ENCODE measurements at regions not wholly inside any gene's neighbourhood (a gene's known extent, or its start where the extent isn't known, plus 50 kb on each side); places are given as distances from the start of the nearest gene placed in this dataset.

DNA sequence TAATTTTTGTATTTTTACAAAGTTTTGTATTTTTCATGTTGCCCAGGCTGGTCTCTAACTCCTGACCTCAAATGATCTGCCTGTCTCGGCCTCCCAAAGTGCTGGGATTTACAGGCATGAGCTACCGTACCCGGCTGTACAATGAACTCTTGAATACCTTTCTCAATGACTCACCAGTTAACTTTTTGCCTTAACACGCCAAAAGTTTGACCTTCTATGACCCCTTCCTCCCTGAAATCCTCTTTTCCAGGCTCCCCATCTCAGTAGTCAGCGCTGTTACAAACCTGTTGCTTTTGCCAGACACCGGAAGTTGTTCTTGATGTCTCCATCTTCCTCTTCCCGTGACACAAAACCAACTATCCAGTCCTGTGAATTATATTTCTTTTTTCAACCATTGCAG lies 158.1 kb upstream of the ASIC2 start:
- ATAC-seq (no peak), DNase-seq (no peak)
- WGBS, result 60% methylated on average over 7 of the region's 7 CpGs
- H3K27me3 ChIP-seq (ENCODE audit: control insufficient read depth, insufficient read depth), result no peaks in the 10 kb centered on the region
- H3K4me3 ChIP-seq (ENCODE audit: low read length), result no peak overlapping the region
- intact Hi-C loops (cut with DNase I), result no loop called here
- H3K27ac ChIP-seq (ENCODE audit: low read length), result no peak overlapping the region
- H3K4me1 ChIP-seq (ENCODE audit: control insufficient read depth, insufficient read depth, low read length), result no peaks in the 10 kb centered on the region
- no peaks in the 10 kb centered on the region for H3K9me3 ChIP-seq (ENCODE audit: control insufficient read depth, low read length)

DNA sequence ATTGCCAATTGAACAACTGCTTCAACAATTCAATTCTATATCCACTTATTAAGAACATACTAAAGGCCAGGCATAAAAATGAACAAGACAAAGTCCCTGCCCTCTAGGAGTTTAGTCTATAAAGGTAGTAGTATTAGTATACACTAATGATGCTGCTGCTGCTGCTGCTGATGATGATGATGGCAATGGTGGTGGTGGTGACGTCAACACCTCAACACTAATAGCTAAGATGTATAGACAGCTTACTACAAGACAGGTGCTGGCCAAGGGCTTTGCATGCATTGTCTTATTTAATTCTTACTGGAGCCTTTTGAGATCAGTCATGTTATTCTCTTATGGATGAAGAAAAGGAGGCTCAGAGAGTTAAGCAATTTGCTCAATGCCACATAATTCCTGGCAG lies 164.4 kb upstream of the ASIC2 start:
- Histone ChIP-seq H3K4me3 (ENCODE audit: low read length) (no peak overlapping the region), H3K4me1 (ENCODE audit: control insufficient read depth, insufficient read depth, low read length) (no peaks in the 10 kb centered on the region), H3K27ac (ENCODE audit: low read length) (no peak overlapping the region), H3K27me3 (ENCODE audit: control insufficient read depth, insufficient read depth) (peaks cover 4% of the 10 kb centered on the region), H3K9me3 (ENCODE audit: control insufficient read depth, low read length) (no peaks in the 10 kb centered on the region)
- ATAC-seq, result no peak
- no peak for DNase-seq
- intact Hi-C loops (cut with DNase I), result no loop called here
- 82% methylated on average over 1 of the region's 1 CpG for WGBS

DNA sequence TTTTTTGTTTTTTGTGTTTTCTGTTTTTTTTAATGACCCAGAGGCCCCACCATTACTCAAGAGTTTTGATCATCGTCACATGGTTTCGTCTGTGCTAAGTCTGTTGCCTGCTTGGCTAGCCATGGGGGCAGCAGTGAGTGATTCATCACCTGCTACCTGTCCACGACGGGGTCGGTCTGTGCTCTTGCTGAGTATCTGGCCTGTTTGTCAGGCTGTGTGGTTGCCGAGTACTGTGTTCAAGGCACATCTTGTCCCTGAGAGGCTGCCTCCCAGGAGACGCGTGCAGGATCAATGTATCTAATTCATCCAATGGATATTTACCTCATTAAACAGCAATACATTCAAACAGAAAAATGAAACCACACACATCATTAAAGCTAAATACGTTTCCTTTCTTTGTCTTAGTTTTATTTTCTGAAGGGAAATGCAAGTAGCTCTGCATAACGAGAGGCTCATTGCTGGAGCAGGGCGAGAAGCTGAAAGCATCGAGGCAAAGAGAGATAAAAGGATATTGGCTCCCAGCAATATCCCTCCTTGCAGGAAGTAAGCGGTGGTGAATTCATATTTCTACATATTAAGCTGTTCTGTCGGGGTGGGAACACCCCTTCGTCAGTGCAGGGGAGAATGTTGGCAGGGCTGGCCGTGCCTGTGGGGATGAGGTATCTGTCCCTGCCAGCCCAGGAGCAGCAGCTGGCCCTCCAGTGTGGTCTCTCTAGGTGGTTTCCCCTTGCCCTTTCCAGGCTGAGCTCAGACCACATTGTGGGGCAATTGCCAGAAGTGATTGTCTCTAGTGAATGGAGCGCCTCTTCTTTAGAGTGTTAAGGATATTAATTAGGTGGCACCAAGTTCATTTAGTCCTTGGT lies 166.2 kb upstream of the ASIC2 start:
- DNase-seq (no peak), ATAC-seq (no peak)
- Histone ChIP-seq H3K9me3 (ENCODE audit: control insufficient read depth, low read length) (no peaks in the 10 kb centered on the region), H3K4me1 (ENCODE audit: control insufficient read depth, insufficient read depth, low read length) (no peaks in the 10 kb centered on the region), H3K4me3 (ENCODE audit: low read length) (no peak overlapping the region), H3K27me3 (ENCODE audit: control insufficient read depth, insufficient read depth) (peaks cover 4% of the 10 kb centered on the region), H3K27ac (ENCODE audit: low read length) (no peak overlapping the region)
- WGBS, result 61% methylated on average over 17 of the region's 17 CpGs
- intact Hi-C loops (cut with DNase I), result no loop called here

DNA sequence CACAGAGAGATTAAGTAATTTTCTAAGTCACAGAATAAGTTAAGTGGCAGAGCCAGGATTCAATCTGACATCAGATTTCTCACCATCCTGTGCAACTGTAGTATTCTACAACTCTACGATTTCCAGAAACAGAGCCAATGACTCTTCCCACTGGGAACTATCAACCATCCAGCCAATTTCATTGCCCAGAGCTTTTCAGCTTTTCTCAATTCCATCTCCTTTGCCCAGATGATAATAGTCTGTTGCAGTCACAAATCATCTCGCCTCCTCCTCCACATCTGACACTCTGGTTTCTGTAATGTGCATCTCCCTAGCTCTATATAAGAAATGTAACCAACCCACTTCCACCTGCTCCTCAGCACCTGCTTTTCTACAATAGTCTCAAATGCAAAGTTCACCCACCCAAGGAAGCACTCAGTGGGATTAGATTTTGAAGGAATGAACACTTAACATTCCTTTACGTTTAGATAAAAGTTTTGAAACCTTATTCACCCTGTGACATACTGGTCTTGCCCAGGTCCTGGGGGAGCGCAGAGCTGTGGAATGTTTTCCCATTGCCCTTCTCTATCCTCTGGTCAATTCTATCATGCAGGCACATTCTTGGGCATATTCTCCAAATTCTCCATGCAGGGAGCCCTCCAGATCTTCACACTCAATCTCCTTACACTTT lies 167.8 kb upstream of the ASIC2 start:
- Histone ChIP-seq H3K27me3 (ENCODE audit: control insufficient read depth, insufficient read depth) (peaks cover 4% of the 10 kb centered on the region), H3K9me3 (ENCODE audit: control insufficient read depth, low read length) (no peaks in the 10 kb centered on the region), H3K4me1 (ENCODE audit: control insufficient read depth, insufficient read depth, low read length) (no peaks in the 10 kb centered on the region), H3K27ac (ENCODE audit: low read length) (no peak overlapping the region), H3K4me3 (ENCODE audit: low read length) (no peak overlapping the region)
- no peak for DNase-seq
- no peak for ATAC-seq
- WGBS, result 48% methylated on average over 4 of the region's 4 CpGs
- intact Hi-C loops (cut with DNase I), result no loop called here

DNA sequence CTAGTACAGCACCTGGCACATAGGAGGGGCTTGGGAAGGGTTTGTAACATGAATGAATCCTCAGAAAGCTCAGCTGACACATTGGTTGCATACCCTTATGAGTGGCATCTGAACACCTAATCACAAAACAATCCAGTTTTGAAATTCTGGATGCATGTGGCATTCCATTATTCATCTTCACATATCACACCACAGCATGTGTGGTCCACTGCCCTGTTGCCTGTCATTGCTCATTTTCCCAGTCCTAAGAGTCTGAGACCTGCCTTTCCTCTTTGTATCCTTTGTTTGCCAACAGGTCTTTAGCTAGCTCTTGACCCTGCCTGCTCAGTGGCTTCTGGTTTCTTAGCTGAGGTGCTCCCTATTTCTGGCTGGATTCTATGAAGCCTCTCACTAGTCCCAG lies 170.8 kb upstream of the ASIC2 start:
- intact Hi-C loops (cut with DNase I), result no loop called here
- Histone ChIP-seq H3K9me3 (ENCODE audit: control insufficient read depth, low read length) (no peaks in the 10 kb centered on the region), H3K4me1 (ENCODE audit: control insufficient read depth, insufficient read depth, low read length) (no peaks in the 10 kb centered on the region)

DNA sequence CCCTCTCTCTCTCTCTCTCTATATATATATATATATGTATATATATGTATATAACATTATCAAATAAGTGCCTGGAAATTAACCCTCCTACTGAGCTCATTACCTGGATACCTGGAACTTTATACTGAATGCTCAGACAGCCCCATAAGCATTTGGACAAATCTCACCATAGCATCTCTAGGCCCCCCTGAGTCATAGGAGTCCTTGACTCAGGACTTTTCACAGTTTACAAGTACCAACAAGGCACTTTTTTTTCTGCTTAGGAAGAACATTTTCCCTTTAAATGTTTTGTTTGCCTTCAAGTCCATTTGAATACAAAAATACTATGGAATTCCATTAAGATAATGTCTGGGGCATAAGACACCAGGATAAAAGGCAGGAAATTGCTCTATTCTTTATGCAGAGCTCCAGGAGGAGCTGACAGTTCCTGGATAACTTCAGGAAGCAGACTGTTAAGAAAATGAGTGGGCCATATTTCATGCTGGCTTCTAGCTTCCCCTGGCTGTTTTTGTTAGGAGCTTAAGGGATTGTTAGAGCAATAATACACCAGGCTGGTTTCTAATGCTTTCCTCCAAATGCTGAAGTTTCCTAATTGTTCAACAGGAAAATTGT lies 171.7 kb upstream of the ASIC2 start:
- DNase-seq, result no peak
- Histone ChIP-seq H3K9me3 (ENCODE audit: control insufficient read depth, low read length) (no peaks in the 10 kb centered on the region), H3K4me3 (ENCODE audit: low read length) (no peak overlapping the region), H3K4me1 (ENCODE audit: control insufficient read depth, insufficient read depth, low read length) (no peaks in the 10 kb centered on the region), H3K27me3 (ENCODE audit: control insufficient read depth, insufficient read depth) (no peaks in the 10 kb centered on the region), H3K27ac (ENCODE audit: low read length) (no peak overlapping the region)
- ATAC-seq, result no peak
- intact Hi-C loops (cut with DNase I), result no loop called here

More for the DNA sequence above, 170.8 kb upstream of the ASIC2 start:
- DNase-seq (no peak), ATAC-seq (no peak)
- H3K27ac ChIP-seq (ENCODE audit: low read length), result no peak overlapping the region
- no peak overlapping the region for H3K4me3 ChIP-seq (ENCODE audit: low read length)
- no peaks in the 10 kb centered on the region for H3K27me3 ChIP-seq (ENCODE audit: control insufficient read depth, insufficient read depth)

DNA sequence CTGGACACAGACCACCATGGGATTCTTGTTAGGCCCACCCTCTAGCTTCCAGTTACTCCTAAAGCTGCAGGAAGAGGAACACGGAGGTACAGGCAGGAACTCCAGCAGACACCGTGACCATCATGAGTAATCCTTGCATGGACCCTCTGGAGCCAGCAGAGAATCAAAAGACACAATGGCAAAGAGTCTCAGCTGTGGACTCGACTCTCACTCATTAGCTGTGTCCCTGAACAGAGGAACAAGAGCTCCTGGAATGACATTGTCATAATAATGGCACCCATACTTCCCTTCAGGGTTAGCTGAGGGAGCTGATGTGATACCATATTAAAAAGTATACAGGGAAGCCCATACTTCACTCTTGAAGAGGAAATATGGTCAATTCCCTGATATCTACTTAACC lies 176.3 kb upstream of the ASIC2 start:
- no peak overlapping the region for H3K27ac ChIP-seq (ENCODE audit: low read length)
- ATAC-seq, result no peak
- intact Hi-C loops (cut with DNase I), result no loop called here

DNA sequence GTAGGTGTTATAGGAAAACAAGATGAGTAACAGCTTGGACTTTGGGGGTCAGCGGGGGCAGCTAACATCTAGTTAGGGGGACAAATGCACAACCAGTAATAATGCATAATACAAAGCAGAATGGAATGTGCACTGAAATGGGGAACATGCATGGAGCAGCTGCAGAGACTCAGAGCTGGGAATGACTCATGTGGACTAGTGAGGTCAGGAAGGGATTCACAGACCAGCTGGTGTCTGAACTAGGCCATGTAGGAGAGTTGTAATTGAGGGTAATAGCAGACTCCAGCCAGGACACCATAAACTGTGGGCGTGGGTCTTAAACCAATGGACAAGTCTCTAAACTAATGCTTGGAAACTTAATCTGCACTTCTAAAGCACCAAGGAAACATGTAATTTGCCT lies 176.8 kb upstream of the ASIC2 start:
- Histone ChIP-seq H3K4me3 (ENCODE audit: low read length) (no peak overlapping the region), H3K4me1 (ENCODE audit: control insufficient read depth, insufficient read depth, low read length) (no peaks in the 10 kb centered on the region), H3K27ac (ENCODE audit: low read length) (no peak overlapping the region), H3K27me3 (ENCODE audit: control insufficient read depth, insufficient read depth) (no peaks in the 10 kb centered on the region), H3K9me3 (ENCODE audit: control insufficient read depth, low read length) (no peaks in the 10 kb centered on the region)
- WGBS, result 77% methylated on average over 2 of the region's 2 CpGs
- intact Hi-C loops (cut with DNase I), result no loop called here
- no peak for ATAC-seq
- no peak for DNase-seq

More for the DNA sequence above, 176.3 kb upstream of the ASIC2 start:
- H3K4me3 ChIP-seq (ENCODE audit: low read length), result no peak overlapping the region
- H3K27me3 ChIP-seq (ENCODE audit: control insufficient read depth, insufficient read depth), result no peaks in the 10 kb centered on the region
- H3K9me3 ChIP-seq (ENCODE audit: control insufficient read depth, low read length), result no peaks in the 10 kb centered on the region
- DNase-seq, result no peak
- 76% methylated on average over 3 of the region's 3 CpGs for WGBS
- H3K4me1 ChIP-seq (ENCODE audit: control insufficient read depth, insufficient read depth, low read length), result no peaks in the 10 kb centered on the region

DNA sequence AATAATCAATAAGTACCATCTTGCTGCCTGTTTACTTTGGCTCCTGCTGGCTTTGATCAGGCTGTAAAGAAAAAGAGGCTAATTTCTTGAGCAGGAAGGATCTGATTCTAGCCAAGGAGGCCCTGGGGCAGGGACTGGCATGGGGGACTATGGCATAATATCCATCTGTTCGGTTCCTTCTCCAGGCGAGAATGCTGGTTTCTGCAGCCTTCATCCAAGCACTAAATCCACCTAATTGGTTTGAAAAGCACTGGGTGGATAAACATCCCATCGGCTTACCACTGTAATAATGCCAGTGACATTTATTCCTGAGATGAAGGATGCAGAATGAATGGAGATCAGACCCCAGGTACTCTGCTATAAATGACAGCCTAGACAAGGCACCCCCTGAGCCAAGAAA lies 180.0 kb upstream of the ASIC2 start:
- Histone ChIP-seq H3K4me1 (ENCODE audit: control insufficient read depth, insufficient read depth, low read length) (no peaks in the 10 kb centered on the region), H3K4me3 (ENCODE audit: low read length) (no peak overlapping the region), H3K9me3 (ENCODE audit: control insufficient read depth, low read length) (no peaks in the 10 kb centered on the region), H3K27me3 (ENCODE audit: control insufficient read depth, insufficient read depth) (no peaks in the 10 kb centered on the region), H3K27ac (ENCODE audit: low read length) (no peak overlapping the region)
- intact Hi-C loops (cut with DNase I), result no loop called here
- ATAC-seq, result no peak
- 85% methylated on average over 3 of the region's 3 CpGs for WGBS
- DNase-seq, result no peak

DNA sequence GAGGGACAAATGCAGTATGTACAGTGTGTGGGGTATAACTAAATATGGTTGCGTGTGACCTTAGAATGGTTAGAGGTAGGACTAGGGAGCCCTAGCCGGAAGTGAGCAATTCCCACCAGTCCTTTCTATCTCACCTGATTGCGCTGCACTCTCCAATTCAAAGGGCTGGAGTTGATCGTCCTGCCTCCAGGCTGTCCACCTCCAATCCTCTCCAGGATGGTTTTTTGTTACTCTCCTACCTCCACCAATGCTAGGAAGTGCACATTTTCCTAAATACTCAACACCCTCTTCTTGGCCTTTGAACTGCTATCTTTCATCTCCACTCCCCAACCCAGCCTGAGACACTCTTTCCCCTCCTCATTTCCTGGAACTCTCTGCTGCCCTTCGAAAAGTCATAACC lies 181.7 kb upstream of the ASIC2 start:
- no peaks in the 10 kb centered on the region for H3K9me3 ChIP-seq (ENCODE audit: control insufficient read depth, low read length)
- no peak overlapping the region for H3K4me3 ChIP-seq (ENCODE audit: low read length)
- no peaks in the 10 kb centered on the region for H3K4me1 ChIP-seq (ENCODE audit: control insufficient read depth, insufficient read depth, low read length)
- no peaks in the 10 kb centered on the region for H3K27me3 ChIP-seq (ENCODE audit: control insufficient read depth, insufficient read depth)
- DNase-seq (no peak), ATAC-seq (no peak)
- intact Hi-C loops (cut with DNase I), result no loop called here
- WGBS, result 75% methylated on average over 5 of the region's 5 CpGs
- H3K27ac ChIP-seq (ENCODE audit: low read length), result no peak overlapping the region

DNA sequence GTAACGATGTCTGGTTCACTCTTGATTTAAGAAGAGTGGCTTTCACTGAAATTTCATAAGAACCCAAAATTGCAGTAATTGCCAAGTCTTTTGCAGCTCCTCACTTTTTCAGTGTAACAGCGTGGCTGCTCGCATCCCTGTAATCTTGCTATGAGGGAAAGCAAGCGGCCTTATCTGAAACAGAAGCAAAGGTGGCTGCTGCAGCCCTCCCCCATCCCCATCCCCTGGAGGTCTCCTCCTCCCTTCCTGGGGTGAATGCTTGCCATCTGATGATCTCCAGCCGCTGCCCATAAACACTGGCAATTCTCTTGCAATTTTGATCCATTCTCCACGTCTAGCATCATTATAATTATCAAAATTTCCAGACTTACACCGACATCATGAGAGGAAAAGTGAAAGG lies 182.5 kb upstream of the ASIC2 start:
- H3K4me1 ChIP-seq (ENCODE audit: control insufficient read depth, insufficient read depth, low read length), result no peaks in the 10 kb centered on the region
- H3K4me3 ChIP-seq (ENCODE audit: low read length), result no peak overlapping the region
- ATAC-seq, result no peak
- no peaks in the 10 kb centered on the region for H3K9me3 ChIP-seq (ENCODE audit: control insufficient read depth, low read length)
- intact Hi-C loops (cut with DNase I), result no loop called here
- no peak for DNase-seq
- no peak overlapping the region for H3K27ac ChIP-seq (ENCODE audit: low read length)
- no peaks in the 10 kb centered on the region for H3K27me3 ChIP-seq (ENCODE audit: control insufficient read depth, insufficient read depth)
- WGBS, result 43% methylated on average over 7 of the region's 7 CpGs
